ENCODE measurements at regions not wholly inside any gene's neighbourhood (a gene's known extent, or its start where the extent isn't known, plus 50 kb on each side); places are given as distances from the start of the nearest gene placed in this dataset.

- TF ChIP-seq USF2 (IDR thresholded peaks at IDR 0.05; ENCODE audit: borderline replicate concordance, low read depth, low read length) (no peak), RCOR1 (IDR thresholded peaks at IDR 0.05; ENCODE audit: low read length) (no peak)
Observed at GRCh38 chr6:167409079-167409478, 84.2 kb downstream of the TTLL2 start (continued).

- H3K9me3 ChIP-seq: no peaks in the 10 kb centered on the region
- no peaks in the 10 kb centered on the region for H3K27me3 ChIP-seq (ENCODE audit: insufficient read depth)
- no peaks in the 10 kb centered on the region for H4K20me1 ChIP-seq (ENCODE audit: insufficient read depth)
- no peak for DNase-seq
- WGBS (ENCODE audit: low lambda C conversion rate): 23% methylated on average over 4 of the region's 6 CpGs
- H3K4me2 ChIP-seq: no peak overlapping the region
- ChIA-PET CTCF (interaction anchor here (1.0 kb wide), 1 partner anchor 58 kb away, joined by 3 read pairs; no protein-coding TSS in a partner anchor), POLR2A (no interaction called here)
- no peaks in the 10 kb centered on the region; a peak in 1 of 4 replicates for H3K4me1 ChIP-seq (ENCODE audit: control insufficient read depth in 1 of 2, insufficient read depth in 2 of 2, low read depth in 1 of 2, low read length in 1 of 2)
- H3K9me2 ChIP-seq: no peaks in the 10 kb centered on the region
- TF ChIP-seq TAF1 (IDR thresholded peaks at IDR 0.05; ENCODE audit: borderline replicate concordance, low read depth, low read length) (no peak), RFX5 (IDR thresholded peaks at IDR 0.05; ENCODE audit: low read length) (no peak), TEAD4 (IDR thresholded peaks at IDR 0.05; ENCODE audit: borderline replicate concordance, insufficient read depth) (no peak), SMC3 (IDR thresholded peaks at IDR 0.05; ENCODE audit: low read depth, low read length) (no peak), ZBTB33 (IDR thresholded peaks at IDR 0.05; ENCODE audit: borderline replicate concordance, low read depth) (no peak), GABPA (IDR thresholded peaks at IDR 0.05; ENCODE audit: low read depth) (no peak), FOXM1 (IDR thresholded peaks at IDR 0.05; ENCODE audit: low read depth) (no peak), NRF1 (IDR thresholded peaks at IDR 0.05; ENCODE audit: low read depth, low read length) (no peak), ELF1 (IDR thresholded peaks at IDR 0.05) (no peak), IRF3 (IDR thresholded peaks at IDR 0.05; ENCODE audit: low read depth, low read length) (no peak), GATA2 (CRISPR knock-in tag; IDR thresholded peaks at IDR 0.05) (no peak)
- H3F3A ChIP-seq (replicated peaks; ENCODE audit: insufficient read depth): no peaks in the 10 kb centered on the region
- no peak overlapping the region for H3K27ac ChIP-seq (ENCODE audit: low read depth in 2 of 2, low read length in 1 of 2)
- H3K79me2 ChIP-seq (ENCODE audit: insufficient read depth): no peaks in the 10 kb centered on the region
- H3K36me3 ChIP-seq (replicated peaks in 1 of 2; ENCODE audit: control insufficient read depth in 1 of 2, insufficient read depth in 2 of 2, low read length in 1 of 2): no peaks in the 10 kb centered on the region
- H3K9ac ChIP-seq: no peak overlapping the region
- H2AFZ ChIP-seq (ENCODE audit: low read depth): no peak overlapping the region
- H3K4me3 ChIP-seq (ENCODE audit: low read depth in 2 of 2, low read length in 1 of 2): no peak overlapping the region
Observed at GRCh38 chr6:167409694-167410093, 84.8 kb downstream of the TTLL2 start.

- 45% methylated on average over 9 of the region's 9 CpGs for WGBS (ENCODE audit: low lambda C conversion rate)
- Histone ChIP-seq H3K79me2 (ENCODE audit: insufficient read depth) (no peaks in the 10 kb centered on the region), H3K9me2 (no peaks in the 10 kb centered on the region), H3F3A (replicated peaks; ENCODE audit: insufficient read depth) (no peaks in the 10 kb centered on the region), H2AFZ (ENCODE audit: low read depth) (no peak overlapping the region), H3K27ac (ENCODE audit: low read depth in 2 of 2, low read length in 1 of 2) (no peak overlapping the region), H3K27me3 (ENCODE audit: insufficient read depth) (no peaks in the 10 kb centered on the region), H3K4me3 (ENCODE audit: low read depth in 2 of 2, low read length in 1 of 2) (no peak overlapping the region), H3K4me1 (ENCODE audit: control insufficient read depth in 1 of 2, insufficient read depth in 2 of 2, low read depth in 1 of 2, low read length in 1 of 2) (no peaks in the 10 kb centered on the region; a peak in 1 of 4 replicates), H4K20me1 (ENCODE audit: insufficient read depth) (no peaks in the 10 kb centered on the region), H3K9ac (no peak overlapping the region), H3K9me3 (no peaks in the 10 kb centered on the region), H3K4me2 (no peak overlapping the region), H3K36me3 (replicated peaks in 1 of 2; ENCODE audit: control insufficient read depth in 1 of 2, insufficient read depth in 2 of 2, low read length in 1 of 2) (no peaks in the 10 kb centered on the region)
- ChIA-PET CTCF (no interaction called here), POLR2A (no interaction called here)
- no peak for DNase-seq
- TF ChIP-seq YY1 (IDR thresholded peaks at IDR 0.05; ENCODE audit: low read depth) (no peak), MXI1 (IDR thresholded peaks at IDR 0.05; ENCODE audit: low read depth, low read length) (no peak), FOSL2 (IDR thresholded peaks at IDR 0.05; ENCODE audit: borderline replicate concordance, low read depth) (no peak), REST (IDR thresholded peaks at IDR 0.05; ENCODE audit: low read depth, low read length) (no peak), RFX5 (IDR thresholded peaks at IDR 0.05; ENCODE audit: low read length) (no peak), ELF1 (IDR thresholded peaks at IDR 0.05) (no peak), USF2 (IDR thresholded peaks at IDR 0.05; ENCODE audit: borderline replicate concordance, low read depth, low read length) (no peak), NFIC (IDR thresholded peaks at IDR 0.05; ENCODE audit: borderline replicate concordance) (no peak), MEF2A (IDR thresholded peaks at IDR 0.05; ENCODE audit: borderline replicate concordance, low read depth) (no peak)
Observed at GRCh38 chr6:167410462-167410861, 85.6 kb downstream of the TTLL2 start.

All from SK-N-SH (cell line).